NCI-H82 treated with DMSO at 0.1 percent for 48 hours (cell line): ENCODE measurements at regions not wholly inside any gene's neighbourhood (a gene's known extent, or its start where the extent isn't known, plus 50 kb on each side); places are given as distances from the start of the nearest gene placed in this dataset.
"Not testable (repeated sequence)": the region's sequence is repeated elsewhere in the genome, so short reads cannot be mapped to it uniquely, and the experiment has no call there.

Source experiments
- DNase-seq: peaks from one replicate; lab custom pipeline; 2025; ENCODE audit not compliant: unreplicated experiment; lab: John Stamatoyannopoulos, UW

DNA sequence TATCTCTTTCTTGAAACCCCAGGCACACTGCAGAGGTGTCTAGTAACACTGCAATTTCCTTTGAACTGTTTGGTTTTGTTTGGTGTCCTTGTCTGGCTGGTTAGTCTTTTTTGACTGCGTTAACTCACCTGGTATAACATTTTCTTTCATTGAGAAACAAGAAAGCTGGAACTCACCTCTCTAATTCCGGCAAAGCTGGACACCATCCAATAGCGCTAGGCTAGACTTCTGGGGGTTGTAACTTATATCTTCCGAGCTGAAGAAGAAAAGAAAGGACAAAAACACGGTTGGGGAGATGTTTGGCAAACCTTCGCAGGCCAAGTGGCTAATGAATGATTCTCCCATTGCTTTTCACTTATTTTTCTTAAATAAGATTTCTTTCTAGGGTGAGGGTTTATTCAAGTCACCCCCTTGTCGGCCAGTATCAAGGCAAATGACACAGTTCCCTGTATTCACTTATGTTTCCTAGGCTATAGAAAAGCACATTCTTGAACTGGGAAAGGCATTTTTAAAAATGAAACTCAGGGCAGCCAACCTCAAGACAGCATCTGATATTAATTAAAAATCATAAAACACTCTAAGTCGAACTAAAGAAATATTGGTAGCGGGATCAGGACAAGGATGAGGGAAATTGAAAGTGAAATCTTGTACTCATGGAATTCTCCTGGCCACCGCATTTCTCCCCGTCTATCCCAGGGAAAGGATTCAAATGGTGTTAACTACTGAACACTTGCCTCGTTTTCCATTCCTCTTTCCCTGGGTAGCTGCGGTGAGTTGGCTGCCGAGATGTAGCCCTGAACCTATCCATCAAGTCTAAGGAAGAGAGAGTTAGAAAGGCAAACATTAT lies 95.9 kb upstream of the ZFHX3 start:
- DNase-seq: no peak

DNA sequence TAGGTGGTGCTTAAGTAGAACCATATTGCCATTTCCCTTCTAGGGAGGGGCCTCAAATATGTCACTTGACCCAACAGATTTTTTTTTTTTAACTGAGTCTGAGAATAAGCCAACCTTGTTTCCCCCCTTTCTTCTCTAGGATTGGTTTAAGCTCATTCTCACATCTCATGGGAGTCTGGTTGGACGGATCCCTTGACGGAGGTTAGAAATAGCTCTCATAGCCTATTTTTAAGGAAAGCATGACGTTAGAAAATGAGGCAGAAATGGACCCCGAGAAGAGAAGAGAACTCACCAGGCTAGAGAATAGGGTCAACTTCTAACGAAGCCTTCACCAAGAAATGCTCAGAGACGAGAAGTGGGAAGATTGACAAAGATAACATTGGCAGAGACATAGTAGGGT lies 95.1 kb upstream of the ZFHX3 start:
- no peak for DNase-seq

DNA sequence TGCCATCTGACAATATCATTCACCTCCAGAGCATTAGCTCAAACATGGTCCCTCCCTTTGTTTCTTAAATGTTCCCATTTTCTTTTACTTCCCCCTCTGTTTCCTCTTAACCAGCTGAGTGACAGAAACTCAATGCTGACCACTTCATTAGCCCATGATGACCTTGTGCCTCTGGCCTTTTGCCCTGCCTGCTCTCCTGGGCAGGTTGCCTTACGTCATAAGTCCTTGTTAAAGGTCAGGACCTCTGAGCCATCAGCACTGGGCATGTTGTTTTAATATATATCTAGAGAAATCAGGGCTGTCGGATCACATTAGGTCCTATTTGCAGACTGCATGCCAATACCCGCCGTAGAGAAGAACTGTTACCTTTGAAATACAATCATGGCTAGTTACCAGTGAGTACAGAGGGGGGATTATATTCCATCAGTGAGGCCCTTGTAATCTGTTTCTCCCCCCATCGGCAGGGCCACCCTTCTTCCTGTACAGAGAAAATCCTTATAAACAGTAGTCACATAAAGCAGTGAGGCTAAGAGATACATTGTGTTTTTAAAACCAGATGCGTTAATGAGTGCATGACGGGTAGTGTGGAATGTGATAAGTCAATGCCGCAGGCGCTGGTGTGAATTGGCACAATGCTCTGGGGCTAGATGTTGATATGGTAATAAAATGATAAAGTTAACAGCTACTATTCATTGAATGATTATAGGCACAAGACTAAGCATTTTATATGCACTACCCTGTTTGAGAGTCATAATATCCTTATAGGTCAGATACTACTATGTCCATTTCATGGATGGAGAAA lies 94.3 kb upstream of the ZFHX3 start:
- DNase-seq: no peak

DNA sequence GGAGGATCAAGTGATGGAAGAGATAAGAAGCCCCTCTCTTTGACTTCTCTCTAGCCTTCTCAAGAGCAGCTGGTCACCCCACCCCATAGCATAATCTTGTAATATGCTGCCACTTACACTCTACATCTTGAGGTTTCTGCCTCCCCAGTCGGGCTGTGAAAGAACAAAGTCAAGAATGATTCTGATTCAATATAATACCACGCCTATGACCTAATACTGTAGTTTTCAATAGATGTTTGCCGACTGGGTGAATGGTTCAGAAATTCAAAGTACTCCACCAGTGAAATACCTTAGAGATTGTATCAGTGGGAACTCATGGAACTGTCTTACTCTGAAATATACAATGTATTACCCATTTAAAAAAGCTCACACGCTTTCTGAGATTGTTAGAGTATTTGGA lies 93.0 kb upstream of the ZFHX3 start:
- no peak for DNase-seq

DNA sequence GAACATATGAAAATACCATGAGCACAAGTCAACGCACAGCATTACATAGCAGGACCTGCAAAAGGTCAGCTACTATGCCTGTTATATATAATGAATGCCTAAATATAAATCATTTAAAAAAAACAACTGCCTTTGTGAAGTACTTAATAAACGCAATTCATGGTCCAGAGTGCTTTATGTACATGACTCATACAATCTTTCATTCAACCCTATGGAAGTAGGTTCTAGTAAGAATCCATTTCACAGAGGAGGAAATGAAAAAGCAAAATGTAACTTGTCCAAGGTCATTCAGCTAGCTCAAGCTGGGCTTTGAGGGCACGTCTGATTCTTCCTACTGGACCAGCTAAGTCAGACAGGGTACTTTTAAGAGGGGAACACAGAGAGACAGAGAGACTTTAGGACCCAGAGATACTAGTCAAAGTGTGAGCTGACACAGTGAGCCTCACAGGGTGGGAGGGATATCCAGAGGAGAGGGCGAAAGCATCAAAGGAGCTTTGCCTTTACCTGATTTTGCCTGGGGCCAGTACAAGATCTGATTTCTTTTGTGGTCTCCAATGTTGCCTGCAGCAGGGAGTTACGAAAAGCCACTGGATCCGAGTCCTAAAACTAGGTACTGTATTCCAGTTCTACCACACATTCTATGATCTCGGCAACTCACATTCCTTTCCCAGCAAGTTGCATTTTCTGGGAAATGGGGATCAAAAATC lies 83.4 kb upstream of the ZFHX3 start:
- DNase-seq: no peak

DNA sequence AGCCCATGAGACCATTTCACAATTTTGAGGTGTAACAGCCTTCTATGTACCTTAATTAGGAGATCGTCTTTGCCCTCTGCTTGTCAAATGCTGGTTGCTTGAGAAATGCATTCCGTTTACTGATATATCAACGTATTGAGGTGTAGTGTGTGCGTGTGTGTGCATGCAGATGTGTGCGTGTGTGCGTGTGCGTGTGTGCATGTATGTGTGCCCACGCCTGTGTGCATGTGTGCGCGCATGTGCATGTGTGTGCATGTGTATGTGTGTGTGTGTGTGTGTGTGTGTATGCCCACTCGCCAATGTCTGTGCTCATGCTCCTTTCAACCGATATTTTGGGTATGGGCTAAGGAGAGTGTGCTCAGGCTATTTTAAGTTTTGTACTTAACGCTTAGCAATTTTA lies 81.5 kb upstream of the ZFHX3 start:
- DNase-seq: no peak

DNA sequence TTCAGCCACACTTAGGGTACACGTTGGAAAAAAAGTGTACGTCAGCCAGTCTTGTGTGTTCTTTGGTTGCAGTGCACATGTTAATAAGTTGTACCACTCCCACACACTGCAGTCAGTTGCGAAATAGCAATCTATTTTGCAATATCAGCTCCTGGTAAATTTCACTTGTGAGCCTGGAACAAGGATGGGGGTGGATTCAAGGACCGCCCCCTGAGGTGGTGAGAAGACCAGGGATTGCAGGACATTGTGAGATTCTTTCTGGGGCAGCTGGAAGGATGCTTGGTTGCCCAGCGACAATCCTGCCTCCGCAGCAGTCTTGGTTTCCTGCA lies 78.6 kb upstream of the ZFHX3 start:
- DNase-seq: no peak

DNA sequence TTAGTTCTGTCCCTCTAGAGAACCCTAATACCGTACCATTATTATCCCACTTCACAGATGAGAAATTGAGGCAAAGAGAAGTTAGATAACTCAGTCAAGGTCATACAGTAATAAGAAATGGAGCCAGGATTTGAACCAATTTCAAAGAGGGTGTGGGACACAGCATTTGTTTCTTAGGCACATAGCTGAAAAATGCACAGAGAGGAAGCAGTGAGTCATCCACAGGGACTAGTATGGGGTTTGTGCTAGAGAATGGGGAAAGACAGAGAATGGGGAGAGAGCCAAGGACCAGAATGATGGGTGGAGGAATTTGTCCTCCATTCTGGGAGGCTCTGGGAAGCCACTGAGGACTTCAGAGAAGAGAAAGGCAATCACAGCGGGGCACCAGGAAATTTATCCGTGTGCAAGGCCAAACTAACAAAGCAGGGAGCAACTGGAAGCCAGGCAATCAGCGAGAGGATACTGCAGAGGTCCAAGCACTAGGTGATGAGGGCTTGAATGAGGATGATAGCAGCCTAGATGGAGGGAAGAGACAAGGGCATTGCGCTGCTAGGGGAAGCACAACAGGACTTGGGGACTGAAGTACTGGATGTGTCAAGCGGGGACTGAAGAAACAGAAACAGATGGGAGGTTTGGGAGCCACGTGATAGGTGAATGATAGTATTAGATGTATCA lies 78.1 kb upstream of the ZFHX3 start:
- DNase-seq: no peak

DNA sequence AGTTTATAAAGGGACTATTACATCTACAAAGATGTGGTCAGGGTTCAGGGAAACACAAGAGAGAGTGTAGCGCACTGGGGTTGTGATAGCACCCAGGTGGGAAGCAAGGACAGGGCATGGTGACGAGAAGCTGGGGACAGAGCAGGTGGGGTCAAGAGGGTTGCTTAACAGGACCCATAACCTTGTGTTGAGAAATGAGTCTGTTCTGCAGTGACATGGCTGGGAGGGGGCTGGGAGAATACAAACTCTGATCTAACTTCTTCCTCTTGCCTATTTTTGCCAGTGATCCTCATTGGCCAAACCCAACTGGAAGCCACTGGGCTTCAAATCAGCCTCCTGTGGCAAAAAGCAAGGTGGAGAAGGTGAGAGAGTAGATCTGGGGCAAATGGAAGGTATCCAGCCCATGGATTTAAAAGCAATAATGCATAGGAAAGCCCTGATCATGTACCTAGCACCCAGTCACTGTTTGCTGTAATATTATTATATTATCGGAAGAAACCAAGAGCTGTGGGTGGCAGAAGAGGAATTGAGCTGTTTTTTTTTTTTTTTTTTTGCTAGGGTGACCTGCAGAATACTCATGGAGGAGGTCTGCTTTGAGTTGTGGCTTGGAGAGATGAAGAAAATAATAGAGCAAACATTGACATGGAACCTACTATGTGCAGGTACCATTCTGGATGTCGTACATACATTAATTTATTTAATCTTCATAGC lies 76.9 kb upstream of the ZFHX3 start:
- no peak for DNase-seq

DNA sequence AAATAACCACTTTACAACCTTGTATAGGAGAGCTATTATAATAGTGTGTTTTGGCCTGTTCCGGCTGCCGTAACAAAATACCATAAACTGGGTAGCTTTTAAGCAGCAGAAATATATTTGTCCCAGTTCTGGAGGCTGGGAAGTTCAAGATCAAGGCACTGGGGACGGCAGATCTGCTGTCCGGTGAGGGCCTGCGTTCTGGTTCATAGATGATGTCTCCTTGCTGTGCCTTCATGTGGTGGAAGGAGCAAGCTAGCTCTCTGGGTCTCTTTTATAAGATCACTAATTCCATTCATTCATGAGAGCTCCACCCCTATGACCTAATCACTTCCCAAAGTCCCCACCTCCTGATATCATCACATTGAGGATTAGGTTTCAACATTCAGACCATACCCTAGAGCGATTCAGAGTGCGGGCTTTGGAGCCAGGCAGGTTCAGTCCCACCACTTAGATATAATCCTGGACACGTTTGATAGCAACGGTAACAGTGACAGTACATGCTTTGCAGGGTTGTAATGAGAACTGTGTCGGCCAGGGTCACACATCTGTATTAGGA lies 76.2 kb upstream of the ZFHX3 start:
- DNase-seq: no peak

DNA sequence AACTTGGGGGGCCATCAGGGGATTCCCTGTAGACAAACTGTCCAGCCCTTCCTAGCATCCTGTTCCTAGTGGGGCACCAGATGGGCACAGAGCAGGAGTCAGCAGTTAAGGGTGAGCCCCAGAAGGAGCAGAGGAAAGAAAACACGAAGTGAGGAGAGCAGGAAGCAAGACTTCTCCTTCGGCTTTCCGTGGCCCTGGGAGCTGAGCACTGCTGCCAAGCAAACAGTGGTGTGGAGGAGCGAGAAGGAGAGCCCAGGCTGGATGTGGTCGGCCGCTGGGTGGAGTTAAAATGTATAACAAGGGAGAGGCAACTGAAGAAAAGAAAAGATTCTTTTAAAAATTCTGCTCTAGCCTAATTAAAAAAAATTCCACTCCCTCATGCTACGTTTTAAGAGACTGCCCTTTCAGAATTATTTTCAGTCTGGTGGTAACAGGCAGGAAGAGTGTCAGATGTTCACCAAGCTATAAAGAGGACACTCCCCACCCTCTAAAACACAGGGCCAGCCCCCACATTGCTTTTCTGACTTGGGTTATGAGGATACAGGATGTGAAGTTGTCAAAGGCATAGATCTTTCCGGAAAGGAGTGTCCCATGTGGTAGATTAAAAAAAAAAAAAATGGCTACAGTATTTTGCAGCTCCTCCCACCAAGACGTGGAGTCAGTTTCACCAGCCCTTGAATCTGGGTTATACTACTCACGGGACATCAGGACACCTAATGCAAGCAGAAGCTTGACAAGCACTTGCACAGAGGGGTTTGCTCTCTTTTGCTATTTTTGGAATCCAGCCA lies 74.9 kb upstream of the ZFHX3 start:
- no peak for DNase-seq

DNA sequence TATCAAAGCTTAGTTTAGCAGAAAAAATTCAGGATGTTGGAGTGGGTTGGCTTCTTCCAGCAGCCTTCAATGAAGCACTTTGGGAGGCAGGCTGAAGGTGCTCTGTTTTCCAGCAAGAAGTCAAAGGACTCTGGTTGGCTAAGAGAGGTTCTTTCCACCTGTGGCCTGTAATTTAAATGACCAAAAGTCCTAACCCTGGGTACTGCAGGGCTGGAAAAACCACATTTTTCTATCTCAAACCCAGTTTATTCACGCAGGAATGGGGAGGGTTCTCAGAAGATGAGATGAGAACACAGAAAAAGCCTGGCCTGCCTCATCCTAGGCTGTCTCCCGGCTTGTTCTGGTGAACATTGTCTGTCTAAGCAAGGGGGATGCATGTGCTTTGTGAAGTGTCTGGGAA lies 68.6 kb upstream of the ZFHX3 start:
- no peak for DNase-seq

DNA sequence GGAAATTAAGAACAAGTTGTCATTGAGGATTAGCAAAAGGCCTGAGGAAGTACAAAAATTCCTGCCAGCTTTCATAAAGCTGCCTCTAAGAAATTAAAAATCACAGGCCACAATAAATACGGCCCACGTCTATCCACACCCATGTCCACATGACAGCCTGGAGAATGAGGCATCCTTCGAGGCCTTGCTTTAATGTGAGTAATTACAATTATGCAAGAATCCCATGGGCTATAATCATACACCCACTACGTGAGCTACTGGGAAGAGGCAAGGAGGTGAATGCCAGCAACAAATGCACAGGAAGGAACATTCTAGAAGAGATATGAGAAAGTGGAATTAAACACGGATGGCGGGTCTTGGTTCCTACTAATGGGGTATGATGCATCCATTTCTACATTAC lies 65.4 kb upstream of the ZFHX3 start:
- no peak for DNase-seq

DNA sequence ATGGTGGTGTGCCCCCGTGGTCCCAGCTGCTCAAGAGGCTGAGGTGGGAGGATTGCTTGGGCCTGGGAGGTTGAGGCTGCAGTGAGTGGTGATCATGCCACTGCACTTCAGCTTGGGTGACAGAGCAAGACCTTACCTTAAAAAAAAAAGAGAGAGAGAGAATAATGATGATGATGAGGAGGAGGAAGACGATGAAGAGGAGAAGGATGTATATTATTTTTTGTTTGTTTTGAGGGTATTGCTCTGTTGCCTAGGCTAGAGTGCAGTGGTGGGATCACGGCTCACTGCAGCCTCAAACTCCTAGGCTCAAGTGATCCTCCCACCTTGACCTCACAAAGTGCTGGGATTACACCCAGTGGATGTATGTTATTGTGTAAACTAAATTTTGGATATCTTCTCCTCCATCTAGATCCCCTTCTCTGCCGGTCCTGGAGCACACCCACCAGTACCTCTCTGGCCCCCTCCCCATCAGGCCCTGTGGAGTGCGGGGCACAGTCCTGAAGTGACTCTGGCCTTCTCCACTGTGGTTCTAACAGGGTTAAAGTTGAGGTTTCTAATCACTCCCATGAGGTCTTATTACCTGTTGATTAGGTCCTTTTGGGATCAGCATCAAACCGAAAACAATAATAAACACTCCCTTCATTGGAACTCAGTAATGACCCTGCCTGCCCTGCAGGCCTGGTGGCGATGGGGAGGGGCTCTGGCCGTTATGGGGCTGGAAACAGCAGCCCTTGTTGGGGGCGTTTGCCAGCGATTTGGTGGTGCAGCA lies 60.5 kb upstream of the ZFHX3 start:
- no peak for DNase-seq

DNA sequence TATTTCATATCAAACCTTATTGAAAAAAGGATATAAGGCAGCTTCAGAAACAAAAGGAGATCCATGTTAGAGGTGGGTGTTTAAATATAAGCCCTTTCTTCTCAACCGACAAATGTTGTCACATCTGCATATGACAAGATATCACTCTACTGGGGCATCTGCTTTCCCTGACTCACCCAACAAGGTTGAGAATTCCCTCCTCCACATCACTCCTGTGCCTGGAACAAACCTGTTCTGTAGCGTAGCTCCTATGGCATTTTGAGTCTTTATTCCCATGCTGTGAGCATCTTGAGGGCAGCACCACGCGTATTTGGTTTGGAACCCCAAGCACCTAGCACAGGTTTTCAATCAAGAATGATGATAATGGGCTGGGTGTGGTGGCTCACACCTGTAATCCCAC lies 59.4 kb upstream of the ZFHX3 start:
- no peak for DNase-seq

DNA sequence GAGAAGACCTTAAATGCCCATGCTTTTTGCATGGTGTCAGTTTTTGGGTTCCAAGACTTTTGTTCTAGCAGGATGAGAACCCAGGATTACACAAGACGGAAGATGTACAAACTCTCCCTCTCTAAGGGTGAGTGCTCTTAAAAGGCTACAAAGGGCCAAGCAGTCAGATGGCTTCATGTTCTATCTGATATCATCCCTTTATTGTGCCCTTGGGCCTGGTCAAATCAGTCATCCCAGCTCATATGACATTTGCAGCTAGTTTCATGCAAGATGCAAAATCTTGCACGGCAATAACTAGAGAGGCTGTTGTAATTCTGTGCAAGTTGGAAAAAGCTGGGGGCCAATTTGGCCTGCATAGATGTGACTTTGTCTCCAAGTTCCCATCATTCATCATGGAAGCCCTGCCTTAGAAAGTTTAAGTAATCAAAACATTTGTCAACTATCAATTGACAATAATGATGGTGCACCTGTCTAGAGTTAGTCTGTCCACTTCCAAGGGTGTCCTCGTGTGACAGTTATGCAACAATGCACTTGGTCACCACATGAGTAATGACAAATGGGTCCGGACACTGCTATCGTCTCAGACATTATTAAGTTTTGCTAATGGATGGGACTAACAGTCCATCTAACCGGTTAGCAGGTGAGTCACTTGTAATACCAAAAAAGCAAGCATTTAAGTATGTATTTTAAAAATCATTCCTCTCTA lies 58.6 kb upstream of the ZFHX3 start:
- DNase-seq: no peak

DNA sequence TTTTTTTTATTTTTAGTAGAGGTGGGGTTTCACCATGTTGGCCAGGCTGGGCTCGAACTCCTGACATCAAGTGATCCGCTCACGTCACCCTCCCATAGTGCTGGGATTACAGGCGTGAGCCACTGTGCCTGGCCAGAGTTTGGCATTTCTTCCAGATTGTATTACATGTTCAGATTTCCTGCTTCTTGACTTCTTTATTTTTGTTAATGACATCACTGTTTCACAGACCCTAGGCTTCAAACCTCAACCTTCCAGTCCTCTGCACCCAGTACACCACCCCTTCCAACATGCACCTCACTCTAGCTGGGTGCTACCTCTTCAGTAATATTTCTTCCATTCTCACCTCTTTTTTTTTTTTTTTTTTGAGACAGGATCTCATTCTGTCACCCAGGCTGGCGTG lies 53.6 kb upstream of the ZFHX3 start:
- DNase-seq: no peak

DNA sequence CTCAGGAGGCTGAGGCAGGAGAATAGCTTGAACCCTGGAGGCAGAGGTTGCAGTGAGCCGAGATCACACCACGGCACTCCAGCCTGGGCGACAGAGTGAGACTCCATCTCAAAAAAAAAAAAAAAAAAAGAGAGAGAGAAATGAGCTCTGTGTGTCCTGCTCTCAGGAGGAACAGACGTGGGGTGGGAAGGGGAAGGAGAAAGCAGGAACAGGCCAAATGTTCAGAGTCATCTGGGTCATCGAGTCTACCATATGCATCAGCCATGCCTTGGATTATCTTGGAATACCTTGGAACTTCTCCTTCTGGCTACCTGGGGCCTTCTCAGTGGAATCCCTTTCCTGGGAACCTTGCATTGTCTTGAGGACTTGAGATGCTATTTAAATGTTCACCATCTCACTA lies 51.7 kb upstream of the ZFHX3 start:
- DNase-seq: not testable (repeated sequence)
